Suprapubic skin (tissue), 3 donors: ENCODE measurements at regions not wholly inside any gene's neighbourhood (a gene's known extent, or its start where the extent isn't known, plus 50 kb on each side); places are given as distances from the start of the nearest gene placed in this dataset.

Experiments
- CTCF ChIP-seq, 2 donors: fragments of 200-600 bp in 1 of 2; fragments of 450-650 bp in 1 of 2; sonication (generic) in 1 of 2; IDR thresholded peaks; one replicate each; pipeline ENCODE4 v1.5.1; 2016 to 2019; ENCODE audit warnings: antibody characterized with exemption in 2 of 2, mild to moderate bottlenecking in 1 of 2, moderate library complexity in 1 of 2
- POLR2AphosphoS5 ChIP-seq, 3 donors: sonication (generic); formaldehyde crosslinking; IDR thresholded peaks; one replicate each; pipeline ENCODE4 v1.6.1; 2017; ENCODE audit warnings: antibody characterized with exemption in 3 of 3

GRCh38 chr6:119562168-119562567 lies 212.6 kb upstream of the MAN1A1 start:
- no peak for TF ChIP-seq CTCF (IDR thresholded peaks at IDR 0.05)
- no peak for TF ChIP-seq POLR2AphosphoS5 (IDR thresholded peaks at IDR 0.05)
